Astrocyte (in vitro differentiated cells and primary cell): ENCODE measurements at regions not wholly inside any gene's neighbourhood (a gene's known extent, or its start where the extent isn't known, plus 50 kb on each side); places are given as distances from the start of the nearest gene placed in this dataset.

Experiments
- DNase-seq: peaks from one replicate; pipeline ENCODE4 v3.0.0-alpha.2; 2010; ENCODE audit warnings: low read depth
- FAIRE-seq: peaks from 2 replicates; lab custom pipeline; 2011; peaks lifted over from hg19 to GRCh38; lab: Jason Lieb, UNC
- H2AFZ ChIP-seq: 2 replicates; pipeline ENCODE4 v1.6.0; 2012; ENCODE audit warnings: low read depth, low read length, inconsistent platforms
- H3K27ac ChIP-seq: 2 replicates; pipeline ENCODE4 v1.5.1; 2011; ENCODE audit warnings: low read depth, low read length, inconsistent platforms
- H3K27me3 ChIP-seq: 2 replicates; pipeline ENCODE4 v1.6.0; 2011; ENCODE audit warnings: low read length, inconsistent platforms; ENCODE audit not compliant: insufficient read depth
- H3K36me3 ChIP-seq: 2 replicates; pipeline ENCODE4 v1.5.1; 2011; ENCODE audit warnings: low read length, inconsistent platforms; ENCODE audit not compliant: insufficient read depth
- H3K4me1 ChIP-seq: 2 replicates; pipeline ENCODE4 v1.5.1; 2011; ENCODE audit warnings: low read length, inconsistent platforms; ENCODE audit not compliant: insufficient read depth
- H3K4me2 ChIP-seq: 2 replicates; pipeline ENCODE4 v1.6.0; 2012; ENCODE audit warnings: low read length, inconsistent platforms
- H3K4me3 ChIP-seq: 2 replicates; pipeline ENCODE4 v1.5.1; 2011; ENCODE audit warnings: low read depth, mild to moderate bottlenecking, low read length, inconsistent platforms; ENCODE audit not compliant: insufficient read depth
- H3K79me2 ChIP-seq: 2 replicates; pipeline ENCODE4 v1.6.0; 2012; ENCODE audit warnings: mild to moderate bottlenecking, low read length, inconsistent platforms; ENCODE audit not compliant: insufficient read depth
- H3K9ac ChIP-seq: 2 replicates; pipeline ENCODE4 v1.6.0; 2012; ENCODE audit warnings: mild to moderate bottlenecking, low read length, inconsistent platforms
- H3K9me3 ChIP-seq: 2 replicates; pipeline ENCODE4 v1.5.1; 2012; ENCODE audit warnings: low read depth, mild to moderate bottlenecking, low read length, inconsistent platforms; ENCODE audit not compliant: insufficient read depth
- H4K20me1 ChIP-seq: 2 replicates; pipeline ENCODE4 v1.6.0; 2012; ENCODE audit warnings: low read length, inconsistent platforms; ENCODE audit not compliant: insufficient read depth
- H3K27ac Mint-ChIP-seq: one replicate; pipeline ENCODE4 v1.8.0; 2021; ENCODE audit warnings: mild to moderate bottlenecking, mixed read lengths; ENCODE audit not compliant: unreplicated experiment
- H3K27me3 Mint-ChIP-seq: one replicate; pipeline ENCODE4 v1.8.0; 2021; ENCODE audit warnings: low read depth, mixed read lengths; ENCODE audit not compliant: unreplicated experiment
- H3K36me3 Mint-ChIP-seq: one replicate; pipeline ENCODE4 v1.8.0; 2021; ENCODE audit warnings: low read depth, mixed read lengths; ENCODE audit not compliant: unreplicated experiment
- H3K4me1 Mint-ChIP-seq: one replicate; pipeline ENCODE4 v1.8.0; 2021; ENCODE audit warnings: low read depth, mixed read lengths; ENCODE audit not compliant: unreplicated experiment
- H3K4me3 Mint-ChIP-seq: one replicate; pipeline ENCODE4 v1.8.0; 2021; ENCODE audit warnings: mild to moderate bottlenecking, moderate library complexity, mixed read lengths; ENCODE audit not compliant: unreplicated experiment
- H3K9me3 Mint-ChIP-seq: one replicate; pipeline ENCODE4 v1.8.0; 2021; ENCODE audit warnings: mild to moderate bottlenecking, mixed read lengths; ENCODE audit not compliant: unreplicated experiment
- CTCF ChIP-seq: IDR thresholded peaks from 2 replicates; pipeline ENCODE4 v1.5.1; 2011; ENCODE audit warnings: low read depth, mild to moderate bottlenecking, inconsistent platforms, low read length, moderate library complexity; ENCODE audit not compliant: insufficient read depth
- EZH2 ChIP-seq: IDR thresholded peaks from 2 replicates; pipeline ENCODE4 v1.6.1; 2012; ENCODE audit warnings: mild to moderate bottlenecking, low read length, inconsistent platforms; ENCODE audit not compliant: insufficient read depth

- no peak overlapping the region for H3K27ac Mint-ChIP-seq
- H3K4me3 ChIP-seq = no peak overlapping the region
- H3K27me3 Mint-ChIP-seq = peaks cover 77% of the 10 kb centered on the region
- FAIRE-seq = no peak
- H3K27me3 ChIP-seq = no peaks in the 10 kb centered on the region
- TF ChIP-seq CTCF (no peak), EZH2 (no peak)
- H3K36me3 Mint-ChIP-seq = no peaks in the 10 kb centered on the region
- DNase-seq = no peak
- no peaks in the 10 kb centered on the region for H4K20me1 ChIP-seq
- H3K4me1 ChIP-seq = no peaks in the 10 kb centered on the region
- H3K4me3 Mint-ChIP-seq = no peak overlapping the region
- no peak overlapping the region for H3K4me2 ChIP-seq
- H3K9me3 ChIP-seq = no peaks in the 10 kb centered on the region
- no peaks in the 10 kb centered on the region for H3K36me3 ChIP-seq
- no peak overlapping the region for H3K27ac ChIP-seq
- no peaks in the 10 kb centered on the region for H3K79me2 ChIP-seq
- no peak overlapping the region for H2AFZ ChIP-seq
- no peaks in the 10 kb centered on the region for H3K9me3 Mint-ChIP-seq
- no peak overlapping the region for H3K9ac ChIP-seq
- H3K4me1 Mint-ChIP-seq = no peaks in the 10 kb centered on the region
Observed at GRCh38 chr4:8676676-8677075, 84.1 kb downstream of the CPZ start.

GRCh38 chr4:8675906-8676305 is 83.3 kb downstream of the CPZ start:
- peaks cover 77% of the 10 kb centered on the region for H3K27me3 Mint-ChIP-seq

More at GRCh38 chr4:8675906-8676305, 83.3 kb downstream of the CPZ start:
- Histone ChIP-seq H3K9ac (no peak overlapping the region), H3K4me2 (no peak overlapping the region), H3K36me3 (no peaks in the 10 kb centered on the region), H2AFZ (no peak overlapping the region), H3K79me2 (no peaks in the 10 kb centered on the region), H3K9me3 (no peaks in the 10 kb centered on the region), H3K4me1 (no peaks in the 10 kb centered on the region), H3K4me3 (no peak overlapping the region), H3K27me3 (no peaks in the 10 kb centered on the region), H3K27ac (no peak overlapping the region), H4K20me1 (no peaks in the 10 kb centered on the region)
- Mint-ChIP-seq H3K4me1 (no peaks in the 10 kb centered on the region), H3K9me3 (no peaks in the 10 kb centered on the region), H3K4me3 (no peak overlapping the region), H3K27ac (no peak overlapping the region), H3K36me3 (no peaks in the 10 kb centered on the region)
- FAIRE-seq (no peak), DNase-seq (no peak)
- TF ChIP-seq EZH2 (no peak), CTCF (no peak)
